ENCODE measurements at regions not wholly inside any gene's neighbourhood (a gene's known extent, or its start where the extent isn't known, plus 50 kb on each side); places are given as distances from the start of the nearest gene placed in this dataset.

DNA sequence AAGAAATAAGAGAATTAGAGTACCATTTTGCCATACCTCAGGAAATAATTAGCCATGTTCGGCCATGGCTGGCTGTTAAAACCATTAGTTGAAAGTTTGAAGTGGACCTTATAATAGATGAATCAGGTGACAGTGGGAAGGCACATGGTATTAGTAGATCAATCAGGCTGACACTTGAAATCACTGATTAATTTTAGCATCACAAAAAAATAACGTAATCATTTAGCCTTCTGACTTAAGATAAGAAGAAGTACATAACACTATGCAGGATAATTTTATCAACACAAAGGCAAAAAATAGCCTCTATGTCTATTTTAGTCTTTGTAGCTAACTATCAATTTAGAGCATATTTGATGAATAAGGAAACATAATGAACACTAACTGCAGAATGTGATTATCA, 615.5 kb downstream of the PCDH17 start (continued):
- TF ChIP-seq EGR1 (IDR thresholded peaks at IDR 0.05; ENCODE audit: low read depth in 2 of 2) (no peak), FOXA2 (IDR thresholded peaks at IDR 0.05) (no peak), RAD21 (IDR thresholded peaks at IDR 0.05) (no peak)

DNA sequence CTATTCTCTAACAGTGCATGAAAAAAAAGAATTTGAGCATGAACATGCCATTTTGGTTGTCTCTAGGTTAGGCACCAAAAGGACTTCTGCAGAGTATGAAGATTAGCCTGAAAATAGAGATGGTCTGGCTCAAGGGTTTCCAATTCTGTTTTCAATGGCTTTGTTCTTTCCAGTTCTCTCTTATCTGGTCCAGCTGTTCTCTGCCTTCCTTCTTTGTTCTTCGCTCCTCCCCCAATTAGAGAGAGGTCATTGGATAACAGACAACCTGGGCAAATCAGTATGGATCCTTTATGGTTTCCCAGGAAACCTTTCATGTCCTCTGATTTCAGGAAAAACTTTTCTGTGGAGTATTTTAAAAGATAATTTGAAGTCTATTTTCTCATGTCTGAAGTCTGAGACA, 623.4 kb downstream of the PCDH17 start:
- no peak for TF ChIP-seq REST (IDR thresholded peaks at IDR 0.05)
- TF ChIP-seq ATF3 (IDR thresholded peaks at IDR 0.05) = no peak
- no peak for TF ChIP-seq EGR1 (IDR thresholded peaks at IDR 0.05; ENCODE audit: low read depth in 2 of 2)
- TF ChIP-seq RXRA (IDR thresholded peaks at IDR 0.05) = no peak
- TF ChIP-seq SP1 (IDR thresholded peaks at IDR 0.05) = no peak
- no peak for TF ChIP-seq MAX (IDR thresholded peaks at IDR 0.05)
- TF ChIP-seq ZBTB33 (IDR thresholded peaks at IDR 0.05) = no peak
- no peak for TF ChIP-seq JUND (IDR thresholded peaks at IDR 0.05)
- no peak for TF ChIP-seq FOXA2 (IDR thresholded peaks at IDR 0.05)
- TF ChIP-seq RAD21 (IDR thresholded peaks at IDR 0.05) = no peak
- no peak for TF ChIP-seq GABPA (IDR thresholded peaks at IDR 0.05 in 1 of 2, conservative IDR thresholded peaks at IDR 0.05 in 1 of 2)
- no peak for TF ChIP-seq YY1 (IDR thresholded peaks at IDR 0.05)
- no peak for TF ChIP-seq HNF4A (conservative IDR thresholded peaks at IDR 0.05)
- TF ChIP-seq NR2F2 (IDR thresholded peaks at IDR 0.05) = no peak
- no peak for TF ChIP-seq HNF4G (IDR thresholded peaks at IDR 0.05)
- 78% methylated on average over 1 of the region's 1 CpG for WGBS
- no peak for DNase-seq (ENCODE audit: low spot score)
- Histone ChIP-seq H3K9me3 (ENCODE audit: control insufficient read depth in 4 of 4, low read length in 3 of 4) (no peaks in the 10 kb centered on the region), H3K4me1 (ENCODE audit: control insufficient read depth in 4 of 4, insufficient read depth in 4 of 4, low read length in 3 of 4) (no peaks in the 10 kb centered on the region), H3K9ac (ENCODE audit: low read depth in 1 of 2, low read length in 2 of 2) (no peak overlapping the region), H3K36me3 (ENCODE audit: control insufficient read depth in 4 of 4, insufficient read depth in 3 of 4, low read depth in 1 of 4, low read length in 3 of 4) (no peaks in the 10 kb centered on the region), H3K27ac (ENCODE audit: low read depth in 1 of 2, low read length in 2 of 2) (no peak overlapping the region), H3K4me3 (ENCODE audit: low read depth in 1 of 3, low read length in 3 of 3) (no peak overlapping the region), H3K27me3 (ENCODE audit: control insufficient read depth in 4 of 4, insufficient read depth in 4 of 4, low read length in 3 of 4) (no peaks in the 10 kb centered on the region)

DNA sequence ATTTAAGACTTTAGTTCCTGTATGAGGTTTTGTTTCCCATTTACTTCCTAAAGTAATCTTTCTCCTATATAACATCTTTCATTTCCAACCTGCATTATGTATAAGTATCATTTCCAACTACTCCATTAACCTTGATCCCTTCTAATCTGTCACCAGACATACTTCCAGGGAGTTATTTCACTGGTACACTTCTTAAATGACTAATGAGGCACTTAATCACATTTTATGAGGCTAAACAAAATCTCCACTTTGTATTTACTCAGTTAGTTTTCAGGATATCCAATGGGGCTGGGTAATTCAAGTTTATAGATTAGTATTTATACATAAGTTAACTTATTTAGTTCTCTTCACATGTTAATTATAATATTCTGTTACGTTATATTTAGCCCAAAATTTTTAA, 634.7 kb downstream of the PCDH17 start:
- H3K9ac ChIP-seq (ENCODE audit: low read depth in 1 of 2, low read length in 2 of 2) = no peak overlapping the region
- no peaks in the 10 kb centered on the region for H3K9me3 ChIP-seq (ENCODE audit: control insufficient read depth in 4 of 4, low read length in 3 of 4)
- H3K4me3 ChIP-seq (ENCODE audit: low read depth in 1 of 3, low read length in 3 of 3) = no peak overlapping the region
- H3K36me3 ChIP-seq (ENCODE audit: control insufficient read depth in 4 of 4, insufficient read depth in 3 of 4, low read depth in 1 of 4, low read length in 3 of 4) = no peaks in the 10 kb centered on the region
- no peak for DNase-seq (ENCODE audit: low spot score)
- H3K27me3 ChIP-seq (ENCODE audit: control insufficient read depth in 4 of 4, insufficient read depth in 4 of 4, low read length in 3 of 4) = no peaks in the 10 kb centered on the region
- 81% methylated on average over 1 of the region's 1 CpG for WGBS
- H3K4me1 ChIP-seq (ENCODE audit: control insufficient read depth in 4 of 4, insufficient read depth in 4 of 4, low read length in 3 of 4) = no peaks in the 10 kb centered on the region
- H3K27ac ChIP-seq (ENCODE audit: low read depth in 1 of 2, low read length in 2 of 2) = no peak overlapping the region
- TF ChIP-seq JUND (IDR thresholded peaks at IDR 0.05) = no peak
- no peak for TF ChIP-seq REST (IDR thresholded peaks at IDR 0.05)
- TF ChIP-seq ZBTB33 (IDR thresholded peaks at IDR 0.05) = no peak
- no peak for TF ChIP-seq FOXA2 (IDR thresholded peaks at IDR 0.05)
- TF ChIP-seq ATF3 (IDR thresholded peaks at IDR 0.05) = no peak
- TF ChIP-seq EGR1 (IDR thresholded peaks at IDR 0.05; ENCODE audit: low read depth in 2 of 2) = no peak
- TF ChIP-seq RAD21 (IDR thresholded peaks at IDR 0.05) = no peak
- no peak for TF ChIP-seq TAF1 (conservative IDR thresholded peaks at IDR 0.05)
- no peak for TF ChIP-seq FOXA1 (IDR thresholded peaks at IDR 0.05)
- no peak for TF ChIP-seq GABPA (IDR thresholded peaks at IDR 0.05 in 1 of 2, conservative IDR thresholded peaks at IDR 0.05 in 1 of 2)
- TF ChIP-seq MAX (IDR thresholded peaks at IDR 0.05) = no peak
- no peak for TF ChIP-seq SP1 (IDR thresholded peaks at IDR 0.05)
- TF ChIP-seq YY1 (IDR thresholded peaks at IDR 0.05) = no peak
- no peak for TF ChIP-seq RXRA (IDR thresholded peaks at IDR 0.05)
- no peak for TF ChIP-seq HNF4A (conservative IDR thresholded peaks at IDR 0.05)
- no peak for TF ChIP-seq HNF4G (IDR thresholded peaks at IDR 0.05)
